AG10803 (cell line): ENCODE measurements at regions not wholly inside any gene's neighbourhood (a gene's known extent, or its start where the extent isn't known, plus 50 kb on each side); places are given as distances from the start of the nearest gene placed in this dataset.

Experiments used
- DNase-seq: peaks from one replicate; pipeline ENCODE4 v3.0.0; 2010; ENCODE audit warnings: low read depth
- H3K4me3 ChIP-seq: 2 replicates; pipeline ENCODE4 v1.5.1; 2011; ENCODE audit warnings: mild to moderate bottlenecking, low read length, control low read depth
- TF ChIP-seq, protein P1 (sequence below): conservative IDR thresholded peaks from 2 replicates; pipeline ENCODE4 v1.5.1; 2011; ENCODE audit warnings: mild to moderate bottlenecking, low read length, control low read depth, inconsistent platforms

GRCh38 chr1:184296466-184297243 is 90.2 kb upstream of the C1orf21 start:
- peak; percentile 94 for DNase-seq
- H3K4me3 ChIP-seq, result no peak overlapping the region
- TF ChIP-seq, protein P1, sequence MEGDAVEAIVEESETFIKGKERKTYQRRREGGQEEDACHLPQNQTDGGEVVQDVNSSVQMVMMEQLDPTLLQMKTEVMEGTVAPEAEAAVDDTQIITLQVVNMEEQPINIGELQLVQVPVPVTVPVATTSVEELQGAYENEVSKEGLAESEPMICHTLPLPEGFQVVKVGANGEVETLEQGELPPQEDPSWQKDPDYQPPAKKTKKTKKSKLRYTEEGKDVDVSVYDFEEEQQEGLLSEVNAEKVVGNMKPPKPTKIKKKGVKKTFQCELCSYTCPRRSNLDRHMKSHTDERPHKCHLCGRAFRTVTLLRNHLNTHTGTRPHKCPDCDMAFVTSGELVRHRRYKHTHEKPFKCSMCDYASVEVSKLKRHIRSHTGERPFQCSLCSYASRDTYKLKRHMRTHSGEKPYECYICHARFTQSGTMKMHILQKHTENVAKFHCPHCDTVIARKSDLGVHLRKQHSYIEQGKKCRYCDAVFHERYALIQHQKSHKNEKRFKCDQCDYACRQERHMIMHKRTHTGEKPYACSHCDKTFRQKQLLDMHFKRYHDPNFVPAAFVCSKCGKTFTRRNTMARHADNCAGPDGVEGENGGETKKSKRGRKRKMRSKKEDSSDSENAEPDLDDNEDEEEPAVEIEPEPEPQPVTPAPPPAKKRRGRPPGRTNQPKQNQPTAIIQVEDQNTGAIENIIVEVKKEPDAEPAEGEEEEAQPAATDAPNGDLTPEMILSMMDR, result no peak

- TF ChIP-seq, protein P1, result no peak
- DNase-seq, result no peak
- no peak overlapping the region for H3K4me3 ChIP-seq
Observed at GRCh38 chr1:184297244-184297750, 89.5 kb upstream of the C1orf21 start.

DNA sequence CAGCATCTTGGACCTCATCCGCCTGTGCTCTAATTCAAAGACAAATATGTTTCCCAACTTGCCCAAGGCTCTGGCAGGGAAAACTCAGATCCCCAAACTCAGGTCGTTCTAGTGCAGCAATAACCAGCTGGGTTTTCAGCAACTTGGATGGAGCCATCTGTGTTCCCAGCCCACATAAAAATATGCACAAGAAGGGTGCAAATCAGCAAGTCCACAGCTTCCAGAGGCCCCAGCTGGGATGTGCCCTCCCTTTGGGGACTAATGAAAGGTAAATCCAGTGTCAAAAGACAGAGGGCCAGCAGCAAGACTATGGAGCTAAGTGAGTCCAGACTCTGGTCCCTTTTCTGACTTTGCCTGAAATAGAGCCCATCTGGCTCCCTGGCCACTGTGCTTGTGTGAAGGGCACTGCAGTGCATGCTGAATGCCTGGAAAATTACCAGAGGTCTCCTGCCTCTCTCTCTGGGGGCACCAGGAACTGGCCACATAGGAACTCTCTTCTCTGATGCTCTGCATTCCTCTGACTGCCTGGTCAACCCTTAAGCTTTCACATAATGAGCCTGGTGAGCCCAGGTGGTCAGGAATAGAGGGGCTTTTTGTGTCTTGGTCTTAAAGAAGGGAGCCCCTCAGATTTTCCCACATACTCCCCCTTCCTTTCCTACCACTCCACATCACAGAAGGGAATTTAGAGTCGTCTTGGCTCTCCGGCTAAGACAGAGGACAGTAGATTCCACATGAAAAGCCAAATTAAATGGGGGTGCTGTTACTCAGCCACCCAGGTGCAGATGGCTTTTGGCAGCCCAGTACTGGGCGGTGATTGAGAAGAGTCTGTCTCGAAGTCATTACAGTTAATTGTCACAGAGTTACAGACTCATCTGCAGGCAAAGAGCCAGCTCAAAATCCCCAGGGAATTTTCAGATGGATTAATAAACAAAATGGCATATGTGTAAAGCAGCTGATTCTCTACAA is 88.1 kb upstream of the C1orf21 start:
- H3K4me3 ChIP-seq, result no peak overlapping the region; the same call in 1 of the 2 replicates

DNA sequence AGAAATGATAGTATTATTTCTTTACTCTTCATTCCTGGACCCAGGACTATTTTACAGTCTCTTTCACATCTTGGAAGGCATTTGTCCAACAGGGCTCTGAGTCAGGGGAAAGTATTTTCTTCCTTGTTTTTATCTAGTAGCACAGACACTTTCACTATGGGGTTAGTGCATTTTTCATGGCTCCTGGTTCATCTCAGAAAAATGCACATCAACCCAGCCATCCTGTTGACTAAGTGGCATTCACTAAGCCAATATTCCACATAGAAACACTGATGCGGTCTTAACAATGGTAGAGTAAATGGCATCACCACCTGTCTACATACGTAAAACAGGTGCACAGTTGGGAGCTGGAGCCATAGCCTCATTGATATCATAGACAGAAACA is 87.4 kb upstream of the C1orf21 start:
- peak; percentile 95 for DNase-seq
- H3K4me3 ChIP-seq, result no peak overlapping the region
- TF ChIP-seq, protein P1, result no peak

More for the DNA sequence above, 88.1 kb upstream of the C1orf21 start:
- DNase-seq, result peak; percentile 36
- TF ChIP-seq, protein P1, result no peak

DNA sequence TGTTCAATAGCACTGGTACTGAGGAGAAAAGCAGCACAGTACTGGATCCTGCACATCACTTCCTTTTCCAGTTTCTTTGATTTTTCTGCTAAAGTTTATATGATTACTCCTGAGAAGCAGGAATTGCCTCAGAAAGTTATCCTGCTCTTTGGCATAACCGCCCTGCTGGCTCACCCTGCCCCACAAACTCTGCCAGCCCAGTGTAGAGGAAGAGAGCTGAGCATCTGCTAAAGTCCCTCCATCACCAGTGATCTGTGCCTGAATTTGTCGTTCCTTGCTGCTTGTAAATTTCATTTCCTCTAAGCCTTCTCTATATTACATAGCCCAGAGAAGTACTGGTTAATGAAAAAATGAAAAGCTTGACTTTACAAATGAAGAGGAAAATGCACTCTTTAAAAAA is 87.0 kb upstream of the C1orf21 start:
- TF ChIP-seq, protein P1, result no peak
- H3K4me3 ChIP-seq, result no peak overlapping the region
- no peak for DNase-seq

DNA sequence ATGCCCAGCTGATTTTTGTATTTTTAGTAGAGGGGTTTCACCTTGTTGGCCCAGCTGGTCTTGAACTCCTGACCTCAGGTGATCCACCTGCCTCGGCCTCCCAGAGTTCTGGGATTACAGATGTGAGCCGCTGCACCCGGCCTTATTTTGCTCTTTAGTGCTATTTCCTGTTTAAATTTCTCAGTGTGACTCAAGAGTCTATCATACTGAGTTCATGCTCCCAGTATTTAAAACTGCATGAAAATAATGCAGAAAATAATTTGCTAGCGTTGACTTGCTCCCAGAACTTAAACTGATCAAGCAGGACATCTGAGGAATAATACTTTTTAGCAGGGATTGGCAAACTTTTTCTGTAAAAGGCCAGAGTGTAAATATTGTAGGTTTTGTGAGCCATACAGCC is 86.4 kb upstream of the C1orf21 start:
- TF ChIP-seq, protein P1, result no peak
- no peak overlapping the region for H3K4me3 ChIP-seq
- DNase-seq, result peak; percentile 53
